ENCODE measurements at regions not wholly inside any gene's neighbourhood (a gene's known extent, or its start where the extent isn't known, plus 50 kb on each side); places are given as distances from the start of the nearest gene placed in this dataset.

DNA sequence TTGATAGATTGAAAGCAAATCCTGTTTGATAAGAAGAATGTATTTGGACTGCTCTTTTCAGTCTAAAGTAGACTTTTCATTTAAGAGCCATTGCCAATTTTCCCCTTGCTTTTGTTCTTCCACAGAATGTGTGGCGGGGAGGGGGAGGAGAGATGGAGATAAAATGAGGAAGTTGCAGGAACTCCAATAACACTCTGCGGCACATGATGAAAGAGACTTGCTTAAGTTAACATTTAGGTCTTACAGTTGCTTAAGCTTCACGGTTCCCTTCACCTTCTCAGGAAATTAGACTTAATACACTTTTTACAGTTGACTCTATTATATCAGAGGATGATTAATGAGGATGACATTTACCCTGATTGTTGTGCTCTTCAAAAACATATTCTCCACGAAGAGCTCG, 537.3 kb downstream of the TMTC2 start:
- TF ChIP-seq, protein P1, sequence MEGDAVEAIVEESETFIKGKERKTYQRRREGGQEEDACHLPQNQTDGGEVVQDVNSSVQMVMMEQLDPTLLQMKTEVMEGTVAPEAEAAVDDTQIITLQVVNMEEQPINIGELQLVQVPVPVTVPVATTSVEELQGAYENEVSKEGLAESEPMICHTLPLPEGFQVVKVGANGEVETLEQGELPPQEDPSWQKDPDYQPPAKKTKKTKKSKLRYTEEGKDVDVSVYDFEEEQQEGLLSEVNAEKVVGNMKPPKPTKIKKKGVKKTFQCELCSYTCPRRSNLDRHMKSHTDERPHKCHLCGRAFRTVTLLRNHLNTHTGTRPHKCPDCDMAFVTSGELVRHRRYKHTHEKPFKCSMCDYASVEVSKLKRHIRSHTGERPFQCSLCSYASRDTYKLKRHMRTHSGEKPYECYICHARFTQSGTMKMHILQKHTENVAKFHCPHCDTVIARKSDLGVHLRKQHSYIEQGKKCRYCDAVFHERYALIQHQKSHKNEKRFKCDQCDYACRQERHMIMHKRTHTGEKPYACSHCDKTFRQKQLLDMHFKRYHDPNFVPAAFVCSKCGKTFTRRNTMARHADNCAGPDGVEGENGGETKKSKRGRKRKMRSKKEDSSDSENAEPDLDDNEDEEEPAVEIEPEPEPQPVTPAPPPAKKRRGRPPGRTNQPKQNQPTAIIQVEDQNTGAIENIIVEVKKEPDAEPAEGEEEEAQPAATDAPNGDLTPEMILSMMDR (IDR thresholded peaks at IDR 0.05; ENCODE audit: borderline replicate concordance, insufficient read depth, low read depth, low read length): no peak
- no peak overlapping the region for H3K4me3 ChIP-seq (ENCODE audit: low read depth, low read length)

DNA sequence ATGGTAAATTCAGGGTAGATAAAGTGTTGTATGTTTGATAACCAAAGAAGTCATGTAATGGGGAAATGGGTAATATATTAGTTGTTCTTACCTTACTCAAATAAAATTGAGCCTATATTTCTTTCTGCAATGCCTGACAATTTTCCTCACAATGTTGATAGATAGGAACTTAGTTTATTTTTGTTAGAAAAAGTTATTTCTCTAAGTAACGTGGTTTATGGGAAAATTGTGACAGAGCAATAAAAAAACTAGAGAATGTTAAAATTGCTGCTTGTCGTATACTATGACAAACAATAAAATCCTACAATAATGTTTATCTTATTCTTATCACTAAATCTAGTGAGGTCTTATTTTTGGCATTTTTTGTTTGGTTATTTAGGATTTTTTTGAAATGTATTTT, 534.1 kb downstream of the TMTC2 start:
- TF ChIP-seq, protein P1 (IDR thresholded peaks at IDR 0.05; ENCODE audit: borderline replicate concordance, insufficient read depth, low read depth, low read length): no peak
- H3K4me3 ChIP-seq (ENCODE audit: low read depth, low read length): no peak overlapping the region

DNA sequence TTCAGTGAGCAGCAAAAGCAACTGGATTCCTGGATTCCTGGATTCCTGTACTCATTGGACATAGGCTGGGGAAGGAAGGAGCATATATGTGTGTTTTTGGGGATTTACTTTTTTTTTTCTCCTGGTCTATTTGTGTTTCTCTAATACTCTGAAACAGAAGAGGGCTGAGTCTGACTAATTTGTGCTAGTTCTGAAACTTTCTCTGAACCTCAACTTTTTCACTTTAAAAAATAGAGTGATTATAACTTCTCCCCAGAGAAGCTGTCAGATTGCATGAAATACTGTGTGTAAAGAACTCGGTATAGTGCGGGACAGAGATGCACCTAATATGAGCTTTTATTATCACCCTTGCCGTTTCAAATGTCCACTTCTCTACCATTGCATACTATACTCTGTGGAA, 529.5 kb downstream of the TMTC2 start:
- TF ChIP-seq, protein P1 (IDR thresholded peaks at IDR 0.05; ENCODE audit: borderline replicate concordance, insufficient read depth, low read depth, low read length): no peak
- H3K4me3 ChIP-seq (ENCODE audit: low read depth, low read length): no peak overlapping the region

DNA sequence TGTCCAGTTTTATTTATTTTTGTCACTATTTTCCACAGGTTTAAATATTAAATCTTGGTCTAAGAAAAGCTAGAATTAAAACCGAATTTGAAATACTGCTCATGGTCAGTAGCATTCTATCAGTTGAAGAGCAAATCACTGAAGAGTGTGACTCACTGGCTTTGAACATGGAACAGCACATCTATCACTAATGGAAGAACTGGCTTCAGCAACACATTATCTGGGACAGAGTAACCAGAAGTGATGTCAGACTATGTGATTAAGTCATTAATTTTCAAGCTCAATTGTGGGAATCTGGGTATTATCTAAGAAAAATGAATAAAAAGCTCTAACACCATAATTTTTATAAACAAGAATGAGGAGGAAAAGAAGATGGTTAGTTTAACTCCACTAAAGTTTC, 527.5 kb downstream of the TMTC2 start:
- TF ChIP-seq, protein P1 (IDR thresholded peaks at IDR 0.05; ENCODE audit: borderline replicate concordance, insufficient read depth, low read depth, low read length): no peak

DNA sequence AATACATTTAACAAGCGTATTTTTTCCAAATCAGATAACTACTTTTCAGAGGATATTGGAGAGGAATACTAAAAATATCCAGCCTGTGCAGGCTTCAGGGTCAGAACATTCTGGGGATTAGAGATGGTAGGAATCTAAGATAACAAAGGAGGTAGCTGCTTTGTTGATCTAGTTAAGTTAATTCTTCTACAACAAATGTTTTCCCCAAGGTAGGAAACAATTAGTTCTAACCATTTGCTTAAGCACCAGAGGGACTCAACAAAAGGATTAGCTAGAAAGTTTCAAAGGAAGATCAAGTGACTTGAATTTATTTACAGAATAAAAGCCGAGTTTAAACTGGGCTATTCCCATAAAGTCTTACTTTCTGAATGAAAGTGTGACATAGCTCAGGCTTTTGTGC, 524.2 kb downstream of the TMTC2 start:
- no peak overlapping the region for H3K4me3 ChIP-seq (ENCODE audit: low read depth, low read length)
- TF ChIP-seq, protein P1 (IDR thresholded peaks at IDR 0.05; ENCODE audit: borderline replicate concordance, insufficient read depth, low read depth, low read length): no peak

More for the DNA sequence above, 527.5 kb downstream of the TMTC2 start:
- H3K4me3 ChIP-seq (ENCODE audit: low read depth, low read length): no peak overlapping the region

DNA sequence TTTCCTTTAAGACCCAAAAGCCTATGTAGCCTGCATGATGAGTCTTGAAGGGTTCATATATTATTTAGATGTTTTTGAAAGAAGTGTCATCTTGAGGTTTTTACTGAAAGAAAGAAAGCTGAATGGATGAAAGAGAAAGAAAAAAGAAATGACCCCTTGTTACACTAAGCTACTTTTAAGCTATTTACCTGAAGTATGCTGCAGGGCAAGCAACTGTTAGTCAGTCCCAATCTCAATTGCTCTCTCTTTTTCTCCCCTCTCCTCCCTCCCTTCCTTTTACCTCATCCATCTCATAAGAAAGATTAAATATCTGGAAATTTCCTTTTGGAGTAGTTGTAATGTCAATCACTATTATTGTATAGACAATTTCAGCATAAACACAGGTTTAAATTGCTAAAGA, 512.4 kb downstream of the TMTC2 start:
- TF ChIP-seq, protein P1 (IDR thresholded peaks at IDR 0.05; ENCODE audit: borderline replicate concordance, insufficient read depth, low read depth, low read length): no peak
- no peak overlapping the region for H3K4me3 ChIP-seq (ENCODE audit: low read depth, low read length)

DNA sequence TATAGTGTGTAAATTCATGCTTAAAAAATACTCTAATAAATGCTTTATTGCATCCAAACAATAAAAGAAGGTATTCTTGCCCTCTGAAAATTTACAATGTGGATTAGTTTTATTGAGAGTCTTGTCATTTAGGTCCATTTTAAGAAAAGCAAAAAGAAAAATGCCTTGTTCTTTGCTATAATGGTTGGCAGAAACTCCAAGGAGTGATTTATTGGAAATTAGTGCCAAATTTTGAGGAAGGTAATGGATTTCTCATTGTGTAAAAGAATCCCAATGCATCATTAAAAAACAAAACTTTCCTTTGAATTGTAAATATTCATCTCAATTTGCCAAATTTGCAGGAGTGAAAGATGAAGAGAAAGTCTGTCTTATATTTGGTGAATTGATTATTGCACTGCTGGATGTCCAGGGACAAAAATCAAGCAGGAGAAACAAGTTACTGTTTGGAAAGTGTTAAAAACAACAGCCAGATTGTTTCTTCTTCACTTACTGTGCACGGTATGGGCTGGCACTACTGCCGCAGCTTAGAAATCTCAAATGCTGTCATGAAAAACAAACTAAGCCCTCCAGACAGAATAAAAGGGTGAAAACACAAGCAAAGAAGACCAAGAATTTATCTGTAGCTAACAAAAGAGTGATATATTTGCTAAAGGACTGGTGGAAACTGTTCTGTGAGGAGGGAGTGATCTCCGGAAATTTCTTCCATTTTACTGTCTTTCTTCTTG, 511.7 kb downstream of the TMTC2 start:
- TF ChIP-seq, protein P1 (IDR thresholded peaks at IDR 0.05; ENCODE audit: borderline replicate concordance, insufficient read depth, low read depth, low read length): no peak
- no peak overlapping the region for H3K4me3 ChIP-seq (ENCODE audit: low read depth, low read length)
